ENCODE measurements at regions not wholly inside any gene's neighbourhood (a gene's known extent, or its start where the extent isn't known, plus 50 kb on each side); places are given as distances from the start of the nearest gene placed in this dataset.

GRCh38 chr13:63297163-63297562 lies 1881.5 kb upstream of the PCDH20 start:
- ChIA-PET CTCF (no interaction called here), POLR2A (no interaction called here), RAD21 (ENCODE audit: low non-redundant PET in 1 of 2, low total read pairs in 2 of 2, uncharacterized antibody in 2 of 2, unreplicated experiment in 2 of 2) (no interaction called here)
- Histone ChIP-seq H3K4me1 (ENCODE audit: control insufficient read depth in 1 of 2, insufficient read depth in 2 of 2, low read length in 2 of 2) (no peaks in the 10 kb centered on the region), H2AFZ (ENCODE audit: low read depth, low read length, poor library complexity, severe bottlenecking) (no peak overlapping the region), H3K27ac (ENCODE audit: low read depth, low read length) (no peak overlapping the region), H3K27me3 (ENCODE audit: insufficient read depth, low read length) (no peaks in the 10 kb centered on the region), H3K4me3 (replicated peaks in 1 of 2; ENCODE audit: low read depth in 1 of 2, low read length in 2 of 2) (no peak overlapping the region), H3K36me3 (ENCODE audit: control insufficient read depth in 1 of 2, insufficient read depth in 2 of 2, low read length in 2 of 2) (no peaks in the 10 kb centered on the region), H4K20me1 (ENCODE audit: insufficient read depth) (no peaks in the 10 kb centered on the region), H3K9me3 (ENCODE audit: control insufficient read depth in 1 of 2, insufficient read depth in 1 of 2, low read depth in 1 of 2, low read length in 2 of 2) (no peaks in the 10 kb centered on the region), H3K9me2 (ENCODE audit: insufficient read depth) (no peaks in the 10 kb centered on the region), H3K79me2 (ENCODE audit: insufficient read depth, low read length) (no peaks in the 10 kb centered on the region), H3K4me2 (ENCODE audit: low read length) (no peak overlapping the region), H3K9ac (ENCODE audit: low read length) (no peak overlapping the region)
- DNase-seq (ENCODE audit: low read depth, low spot score) (no peak), ATAC-seq (no peak)
- TF ChIP-seq EZH2phosphoT487 (IDR thresholded peaks at IDR 0.05; ENCODE audit: borderline replicate concordance) (no peak), SIN3A (IDR thresholded peaks at IDR 0.05; ENCODE audit: low read depth) (no peak), ELF1 (IDR thresholded peaks at IDR 0.05; ENCODE audit: borderline replicate concordance, low read depth) (no peak), JUND (IDR thresholded peaks at IDR 0.05) (no peak), CBX3 (IDR thresholded peaks at IDR 0.05; ENCODE audit: low read depth) (no peak), EZH2 (IDR thresholded peaks at IDR 0.05) (no peak), EGR1 (IDR thresholded peaks at IDR 0.05; ENCODE audit: low read depth) (no peak), REST (IDR thresholded peaks at IDR 0.05; ENCODE audit: low read depth) (no peak), TCF7L2 (IDR thresholded peaks at IDR 0.05; ENCODE audit: borderline replicate concordance, extremely low read depth, insufficient read depth, insufficient read length) (no peak), POLR2AphosphoS5 (IDR thresholded peaks at IDR 0.05; ENCODE audit: low read depth, low read length) (no peak)
- TF ChIP-seq, protein P1, sequence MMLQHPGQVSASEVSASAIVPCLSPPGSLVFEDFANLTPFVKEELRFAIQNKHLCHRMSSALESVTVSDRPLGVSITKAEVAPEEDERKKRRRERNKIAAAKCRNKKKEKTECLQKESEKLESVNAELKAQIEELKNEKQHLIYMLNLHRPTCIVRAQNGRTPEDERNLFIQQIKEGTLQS (IDR thresholded peaks at IDR 0.05) = no peak
- TF ChIP-seq, protein P2, sequence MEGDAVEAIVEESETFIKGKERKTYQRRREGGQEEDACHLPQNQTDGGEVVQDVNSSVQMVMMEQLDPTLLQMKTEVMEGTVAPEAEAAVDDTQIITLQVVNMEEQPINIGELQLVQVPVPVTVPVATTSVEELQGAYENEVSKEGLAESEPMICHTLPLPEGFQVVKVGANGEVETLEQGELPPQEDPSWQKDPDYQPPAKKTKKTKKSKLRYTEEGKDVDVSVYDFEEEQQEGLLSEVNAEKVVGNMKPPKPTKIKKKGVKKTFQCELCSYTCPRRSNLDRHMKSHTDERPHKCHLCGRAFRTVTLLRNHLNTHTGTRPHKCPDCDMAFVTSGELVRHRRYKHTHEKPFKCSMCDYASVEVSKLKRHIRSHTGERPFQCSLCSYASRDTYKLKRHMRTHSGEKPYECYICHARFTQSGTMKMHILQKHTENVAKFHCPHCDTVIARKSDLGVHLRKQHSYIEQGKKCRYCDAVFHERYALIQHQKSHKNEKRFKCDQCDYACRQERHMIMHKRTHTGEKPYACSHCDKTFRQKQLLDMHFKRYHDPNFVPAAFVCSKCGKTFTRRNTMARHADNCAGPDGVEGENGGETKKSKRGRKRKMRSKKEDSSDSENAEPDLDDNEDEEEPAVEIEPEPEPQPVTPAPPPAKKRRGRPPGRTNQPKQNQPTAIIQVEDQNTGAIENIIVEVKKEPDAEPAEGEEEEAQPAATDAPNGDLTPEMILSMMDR (IDR thresholded peaks at IDR 0.05 in 2 of 3, conservative IDR thresholded peaks at IDR 0.05 in 1 of 3; ENCODE audit: borderline replicate concordance in 1 of 3, insufficient read depth in 1 of 3, low read depth in 2 of 3, low read length in 2 of 3) = no peak
- TF ChIP-seq, protein P3, sequence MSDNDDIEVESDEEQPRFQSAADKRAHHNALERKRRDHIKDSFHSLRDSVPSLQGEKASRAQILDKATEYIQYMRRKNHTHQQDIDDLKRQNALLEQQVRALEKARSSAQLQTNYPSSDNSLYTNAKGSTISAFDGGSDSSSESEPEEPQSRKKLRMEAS (IDR thresholded peaks at IDR 0.05) = no peak
- intact Hi-C loops (cut with micrococcal nuclease) = no loop called here
- BruUV-seq (replicated peaks) = no TSS peak

Measured in HCT116 (cell line).